ENCODE measurements at regions not wholly inside any gene's neighbourhood (a gene's known extent, or its start where the extent isn't known, plus 50 kb on each side); places are given as distances from the start of the nearest gene placed in this dataset.

DNA sequence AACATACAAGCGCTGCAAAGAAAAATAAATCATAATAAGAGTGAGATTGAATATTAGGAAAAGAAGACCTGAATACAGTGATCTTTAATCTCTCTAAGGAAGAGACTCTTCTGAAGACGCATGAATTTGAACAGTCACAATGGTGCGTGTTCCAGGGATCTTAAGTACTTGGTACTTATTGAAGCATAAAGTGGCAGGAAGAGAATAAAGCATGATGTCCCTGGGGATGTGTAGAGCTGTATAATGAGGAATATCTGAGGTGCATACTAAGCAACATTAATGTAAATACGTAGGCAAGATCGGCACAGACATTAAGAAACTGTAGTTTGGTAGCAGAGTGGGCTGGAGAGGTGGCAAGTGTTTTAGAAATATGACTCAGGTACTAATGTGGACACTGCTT lies 246.2 kb upstream of the MCTP2 start:
- no peak overlapping the region for H2AK5ac ChIP-seq (ENCODE audit: low read depth, low read length)
- H2BK20ac ChIP-seq (ENCODE audit: low read depth, low read length), result no peak overlapping the region
- POLR2A ChIA-PET (ENCODE audit: unreplicated experiment), result no interaction called here
- no peak overlapping the region for H3K27ac ChIP-seq (ENCODE audit: insufficient read depth, low read length)
- ATAC-seq (ENCODE audit: low read depth), result no peak
- no peak overlapping the region for H2BK5ac ChIP-seq (ENCODE audit: low read depth, low read length, poor library complexity, severe bottlenecking)
- CTCF ChIA-PET, result no interaction called here
- no peaks in the 10 kb centered on the region for H3K79me1 ChIP-seq (ENCODE audit: low read depth in 1 of 2, low read length in 2 of 2)
- TF ChIP-seq FOS (IDR thresholded peaks at IDR 0.05; ENCODE audit: low read depth, low read length), result no peak
- no peak for TF ChIP-seq MAFK (IDR thresholded peaks at IDR 0.05; ENCODE audit: low read depth, low read length)
- no peak for TF ChIP-seq CHD1 (IDR thresholded peaks at IDR 0.05; ENCODE audit: low read depth, low read length)
- no peak overlapping the region for H2BK120ac ChIP-seq (ENCODE audit: low read depth, low read length)
- 0% methylated on average over 1 of the region's 5 CpGs; no CpG with 5 or more reads in 1 of the 2 experiments for WGBS, 2 experiments (ENCODE audit: extremely low coverage in 2 of 2, insufficient read length in 1 of 2)
- no peak for DNase-seq
- no peak overlapping the region for H3K4me2 ChIP-seq (ENCODE audit: low read depth, low read length)
- no peaks in the 10 kb centered on the region for H3K27me3 ChIP-seq (ENCODE audit: control insufficient read depth, insufficient read depth, low read length)
- H2BK15ac ChIP-seq (ENCODE audit: low read depth, low read length), result no peak overlapping the region
- BruUV-seq (replicated peaks), result no TSS peak
- no peak overlapping the region for H3K4me3 ChIP-seq (ENCODE audit: insufficient read depth, low read depth, low read length)
- no peak overlapping the region for H4K5ac ChIP-seq (ENCODE audit: low read depth, low read length)
- no peak overlapping the region for H3K4ac ChIP-seq (ENCODE audit: low read depth, low read length)
- no peak overlapping the region for H3K23ac ChIP-seq (ENCODE audit: low read depth, low read length)
- H4K20me1 ChIP-seq (ENCODE audit: insufficient read depth, low read length), result no peaks in the 10 kb centered on the region
- no peak overlapping the region for H3K18ac ChIP-seq (ENCODE audit: low read depth, low read length)
- H4K91ac ChIP-seq (ENCODE audit: insufficient read depth, low read depth, low read length), result no peak overlapping the region
- H3K9me3 ChIP-seq (ENCODE audit: control insufficient read depth, insufficient read depth, low read length), result peaks cover 17% of the 10 kb centered on the region
- intact Hi-C loops (cut with micrococcal nuclease) (no loop called here), in situ Hi-C loops (cut with MboI; ENCODE audit: low sequenced_read_pairs) (no loop called here), dilution Hi-C loops (cut with HindIII; ENCODE audit: low sequenced_read_pairs, unreplicated experiment) (no loop called here)
- H3K9me1 ChIP-seq (ENCODE audit: insufficient read depth, low read length), result no peaks in the 10 kb centered on the region
- no peak overlapping the region for H3K9ac ChIP-seq (ENCODE audit: low read depth, low read length)
- no peak overlapping the region for H3K14ac ChIP-seq (replicated peaks; ENCODE audit: low read depth, low read length)
- H3K4me1 ChIP-seq (ENCODE audit: control insufficient read depth, insufficient read depth, low read length), result no peaks in the 10 kb centered on the region
- H4K8ac ChIP-seq (ENCODE audit: low read depth in 2 of 2, low read length in 2 of 2), result no peak overlapping the region
- H3K56ac ChIP-seq (ENCODE audit: extremely low read depth, insufficient read depth, low read length), result no peak overlapping the region
- H2AFZ ChIP-seq (replicated peaks; ENCODE audit: low read length, poor library complexity), result no peak overlapping the region
- H2AK9ac ChIP-seq (replicated peaks; ENCODE audit: low read depth, low read length, poor library complexity), result no peak overlapping the region
- H3K36me3 ChIP-seq (ENCODE audit: control insufficient read depth, insufficient read depth, low read length), result no peaks in the 10 kb centered on the region
